H1 (cell line): ENCODE measurements at regions not wholly inside any gene's neighbourhood (a gene's known extent, or its start where the extent isn't known, plus 50 kb on each side); places are given as distances from the start of the nearest gene placed in this dataset.

Source experiments
- CTCF ChIA-PET: fragments of 300-600 bp; sonication (Branson Sonifier 250); formaldehyde crosslinking; loops from one replicate; lab custom pipeline; 2021; ENCODE audit not compliant: partially characterized antibody; lab: Charles Lee
- POLR2A ChIA-PET: fragments of 300-600 bp; sonication (Branson Sonifier 250); formaldehyde crosslinking; loops from one replicate; lab custom pipeline; 2021; ENCODE audit warnings: inconsistent platforms; ENCODE audit not compliant: partially characterized antibody; lab: Charles Lee
- DNase-seq, 2 experiments: peaks; one replicate each; pipeline versions ENCODE4 v3.0.0 to v3.0.0-alpha.2; 2010 to 2022; ENCODE audit warnings: low spot score in 2 of 2, low read depth in 1 of 2, mixed read lengths in 1 of 2
- FAIRE-seq: peaks from 2 replicates; lab custom pipeline; 2011; peaks lifted over from hg19 to GRCh38; lab: Jason Lieb, UNC
- H2AFZ ChIP-seq: 2 replicates; pipeline ENCODE4 v1.8.1; 2012; ENCODE audit warnings: low read length, inconsistent platforms
- H2AK5ac ChIP-seq: 2 replicates; pipeline ENCODE4 v1.6.1; 2013; ENCODE audit warnings: low read depth, low read length
- H2BK120ac ChIP-seq: replicated peaks from 2 replicates; pipeline ENCODE3; 2013; ENCODE audit warnings: low read depth, low read length, inconsistent platforms
- H2BK12ac ChIP-seq: 2 replicates; pipeline ENCODE4 v1.6.1; 2013; ENCODE audit warnings: low read depth, low read length
- H2BK15ac ChIP-seq: 2 replicates; pipeline ENCODE4 v1.6.1; 2013; ENCODE audit warnings: low read length
- H2BK20ac ChIP-seq: 2 replicates; pipeline ENCODE4 v1.6.1; 2013; ENCODE audit warnings: low read length
- H2BK5ac ChIP-seq: 2 replicates; pipeline ENCODE4 v1.6.1; 2013; ENCODE audit warnings: low read depth, low read length
- H3K14ac ChIP-seq: 2 replicates; pipeline ENCODE4 v1.6.1; 2013; ENCODE audit warnings: inconsistent platforms; ENCODE audit not compliant: insufficient read length
- H3K18ac ChIP-seq: 2 replicates; pipeline ENCODE4 v1.6.1; 2013; ENCODE audit warnings: low read length; ENCODE audit errors: extremely low read depth
- H3K23ac ChIP-seq: 2 replicates; pipeline ENCODE4 v1.6.1; 2013; ENCODE audit warnings: inconsistent platforms; ENCODE audit not compliant: insufficient read length
- H3K23me2 ChIP-seq: 2 replicates; pipeline ENCODE4 v1.6.1; 2013; ENCODE audit warnings: low read depth, low read length
- H3K27ac ChIP-seq: 2 replicates; pipeline ENCODE4 v1.6.1; 2011; ENCODE audit warnings: low read depth, low read length, inconsistent platforms
- H3K27me3 ChIP-seq, 4 experiments: replicated peaks in 1 of 4; 1 replicate in 1 of 4; 2 replicates in 3 of 4; pipeline versions ENCODE4 v1.6.1 to v1.8.1; 2011 to 2013; ENCODE audit warnings: low read length in 3 of 4, mild to moderate bottlenecking in 3 of 4, inconsistent platforms in 2 of 4, mixed read lengths in 2 of 4, moderate library complexity in 1 of 4; ENCODE audit not compliant: control insufficient read depth in 3 of 4, insufficient read depth in 3 of 4; ENCODE audit errors: extremely low read depth in 1 of 4
- H3K36me3 ChIP-seq, 4 experiments: 2 replicates each; pipeline versions ENCODE4 v1.6.1 to v1.8.1; 2011 to 2013; ENCODE audit warnings: mild to moderate bottlenecking in 4 of 4, low read length in 3 of 4, moderate library complexity in 2 of 4, control low read depth in 1 of 4, inconsistent platforms in 1 of 4; ENCODE audit not compliant: insufficient read depth in 4 of 4, control insufficient read depth in 2 of 4
- H3K4ac ChIP-seq: replicated peaks from 2 replicates; pipeline ENCODE3; 2013; ENCODE audit warnings: low read length, low read depth, mixed read lengths, inconsistent platforms; ENCODE audit not compliant: insufficient read length
- H3K4me1 ChIP-seq, 4 experiments: replicated peaks in 1 of 4; 1 replicate in 1 of 4; 2 replicates in 3 of 4; pipeline versions ENCODE4 v1.6.1 to v1.8.1; 2011 to 2013; ENCODE audit warnings: low read length in 3 of 4, inconsistent platforms in 2 of 4, mixed read lengths in 1 of 4; ENCODE audit not compliant: insufficient read depth in 4 of 4, control insufficient read depth in 3 of 4
- H3K4me2 ChIP-seq, 2 experiments: 2 replicates each; pipeline versions ENCODE4 v1.6.1 to v1.8.1; 2011 to 2013; ENCODE audit warnings: low read depth in 2 of 2, low read length in 2 of 2, control low read depth in 1 of 2, inconsistent platforms in 1 of 2, mild to moderate bottlenecking in 1 of 2; ENCODE audit not compliant: insufficient read depth in 1 of 2
- H3K4me3 ChIP-seq, 4 experiments: fragments of 200-600, 300-600 bp in 1 of 4; sonication (generic), shearing (Covaris generic), sonication (Bioruptor Twin) in 1 of 4; 2 replicates each; pipeline versions ENCODE4 v1.5.1 to v1.8.1; 2011 to 2016; ENCODE audit warnings: low read length in 4 of 4, low read depth in 3 of 4, control low read depth in 2 of 4, inconsistent platforms in 2 of 4, mild to moderate bottlenecking in 2 of 4, mixed read lengths in 1 of 4, moderate library complexity in 1 of 4; ENCODE audit not compliant: insufficient read depth in 2 of 4; ENCODE audit errors: extremely low read depth in 1 of 4
- H3K56ac ChIP-seq: replicated peaks from 2 replicates; pipeline ENCODE3; 2013; ENCODE audit warnings: low read depth, mild to moderate bottlenecking, mixed read lengths, low read length, inconsistent platforms; ENCODE audit not compliant: insufficient read length
- H3K79me1 ChIP-seq: 2 replicates; pipeline ENCODE4 v1.6.1; 2013; ENCODE audit warnings: low read depth, low read length, control low read depth
- H3K79me2 ChIP-seq, 2 experiments: 2 replicates each; pipeline versions ENCODE4 v1.6.1 to v1.8.1; 2012 to 2013; ENCODE audit warnings: low read length in 2 of 2, mild to moderate bottlenecking in 2 of 2, inconsistent platforms in 1 of 2; ENCODE audit not compliant: insufficient read depth in 2 of 2, control insufficient read depth in 1 of 2
- H3K9ac ChIP-seq, 4 experiments: replicated peaks in 1 of 4; 1 replicate in 1 of 4; 2 replicates in 3 of 4; pipeline versions ENCODE4 v1.6.1 to v1.8.1; 2011 to 2013; ENCODE audit warnings: low read depth in 3 of 4, low read length in 3 of 4, control low read depth in 2 of 4, mild to moderate bottlenecking in 2 of 4, moderate library complexity in 2 of 4, inconsistent platforms in 1 of 4; ENCODE audit errors: extremely low read depth in 1 of 4
- H3K9me3 ChIP-seq, 2 experiments: 2 replicates each; pipeline versions ENCODE4 v1.6.1 to v1.8.1; 2012 to 2013; ENCODE audit warnings: mild to moderate bottlenecking in 2 of 2, moderate library complexity in 2 of 2, control low read depth in 1 of 2, inconsistent platforms in 1 of 2, low read depth in 1 of 2, low read length in 1 of 2, mixed read lengths in 1 of 2; ENCODE audit not compliant: insufficient read depth in 2 of 2
- H4K20me1 ChIP-seq, 2 experiments: replicated peaks in 1 of 2; 2 replicates each; pipeline versions ENCODE3 to v1.8.1; 2011 to 2013; ENCODE audit warnings: inconsistent platforms in 2 of 2, low read length in 2 of 2, mild to moderate bottlenecking in 1 of 2; ENCODE audit not compliant: insufficient read depth in 2 of 2, control insufficient read depth in 1 of 2
- H4K5ac ChIP-seq: 2 replicates; pipeline ENCODE4 v1.6.1; 2013; ENCODE audit warnings: low read length, low read depth, mixed read lengths, inconsistent platforms; ENCODE audit not compliant: insufficient read length
- H4K8ac ChIP-seq: 2 replicates; pipeline ENCODE4 v1.8.0; 2013; ENCODE audit warnings: mild to moderate bottlenecking, moderate library complexity, low read length, inconsistent platforms; ENCODE audit not compliant: insufficient read depth; ENCODE audit errors: extremely low read depth
- H4K91ac ChIP-seq: replicated peaks from 2 replicates; pipeline ENCODE3; 2013; ENCODE audit warnings: low read length, mixed read lengths, inconsistent platforms; ENCODE audit not compliant: insufficient read length
- ATF2 ChIP-seq: IDR thresholded peaks from 2 replicates; pipeline ENCODE4 v1.6.1; 2012; ENCODE audit warnings: low read length, inconsistent platforms
- ATF3 ChIP-seq: IDR thresholded peaks from 2 replicates; pipeline ENCODE4 v1.6.1; 2011; ENCODE audit warnings: low read depth, mild to moderate bottlenecking, low read length; ENCODE audit not compliant: insufficient read depth
- BCL11A ChIP-seq, 2 experiments: IDR thresholded peaks; one replicate each; pipeline ENCODE4 v1.6.1; 2011; ENCODE audit warnings: low read depth in 2 of 2, low read length in 2 of 2, mild to moderate bottlenecking in 2 of 2
- CBX5 ChIP-seq: fragments of 300-800, 300-1000 bp; sonication (generic); IDR thresholded peaks from 2 replicates; pipeline ENCODE4 v1.7.1; 2016; ENCODE audit warnings: antibody characterized with exemption, low read length, low read depth
- EGR1 ChIP-seq: IDR thresholded peaks from 2 replicates; pipeline ENCODE4 v1.6.1; 2011; ENCODE audit warnings: low read depth, low read length, borderline replicate concordance
- JUN ChIP-seq: IDR thresholded peaks from 2 replicates; pipeline ENCODE4 v1.6.1; 2011; ENCODE audit warnings: low read depth, mild to moderate bottlenecking, improper control_type of control experiment, low read length
- KDM5A ChIP-seq: fragments of 200-600 bp; IDR thresholded peaks from 2 replicates; pipeline ENCODE4 v1.7.1; 2012; ENCODE audit warnings: mild to moderate bottlenecking, low read length, inconsistent platforms, mixed read lengths
- MAFK ChIP-seq: IDR thresholded peaks from 2 replicates; pipeline ENCODE4 v1.6.1; 2012; ENCODE audit warnings: low read depth, mild to moderate bottlenecking, improper control_type of control experiment, low read length
- SP4 ChIP-seq: IDR thresholded peaks from 2 replicates; pipeline ENCODE4 v1.6.1; 2012; ENCODE audit warnings: low read length, inconsistent platforms
- WGBS, 2 experiments: shearing (Covaris generic) in 1 of 2; methylation state at CpG; one replicate each; pipeline versions ENCODE4 v1.1.6 to v1.1.7; 2013 to 2015; ENCODE audit warnings: low lambda C conversion rate in 2 of 2, mixed read lengths in 2 of 2, inconsistent platforms in 1 of 2, low coverage in 1 of 2, missing lambda C conversion rate in 1 of 2; ENCODE audit not compliant: insufficient replicate concordance in 2 of 2, insufficient coverage in 1 of 2, insufficient read length in 1 of 2; ENCODE audit errors: extremely low coverage in 1 of 2, missing lambda C conversion rate in 1 of 2; 5-methylcytosine and 5-hydroxymethylcytosine counted together

- DNase-seq = no peak
- no peaks in the 10 kb centered on the region; the same call in 1 of the 2 replicates for H3K23me2 ChIP-seq
- peaks cover 0 to 6% (median 0%) of the 10 kb centered on the region in 4 experiments; a peak in 2 of 7 replicates for H3K4me1 ChIP-seq
- no peak overlapping the region for H4K5ac ChIP-seq
- no peak overlapping the region for H4K8ac ChIP-seq
- POLR2A ChIA-PET = no interaction called here
- H3K14ac ChIP-seq = no peak overlapping the region
- H3K79me2 ChIP-seq = no peaks in the 10 kb centered on the region
- FAIRE-seq = no peak
- no peak overlapping the region for H2BK12ac ChIP-seq
- 86% methylated on average over 2 of the region's 2 CpGs; no CpG with 5 or more reads in 1 of the 2 experiments for WGBS, 2 experiments
- H3K23ac ChIP-seq = no peak overlapping the region
- no peak overlapping the region for H3K9ac ChIP-seq
- H3K27ac ChIP-seq = no peak overlapping the region
- no peak overlapping the region for H2AFZ ChIP-seq
- no peak overlapping the region for H3K4me2 ChIP-seq
- no peaks in the 10 kb centered on the region for H3K36me3 ChIP-seq
- H2BK20ac ChIP-seq = no peak overlapping the region
- TF ChIP-seq MAFK = no peak
- no peak for TF ChIP-seq KDM5A
- no peak for TF ChIP-seq CBX5
- TF ChIP-seq ATF3 = no peak
- TF ChIP-seq ATF2 = no peak
- TF ChIP-seq SP4 = no peak
- no peak for TF ChIP-seq BCL11A (IDR thresholded peaks at IDR 0.05; ENCODE audit: low read depth in 2 of 2, low read length in 2 of 2)
- TF ChIP-seq JUN = no peak
- no peak for TF ChIP-seq EGR1
- no peak overlapping the region for H4K91ac ChIP-seq
- H2AK5ac ChIP-seq = no peak overlapping the region
- H2BK120ac ChIP-seq = no peak overlapping the region
- no peaks in the 10 kb centered on the region for H4K20me1 ChIP-seq
- H3K9me3 ChIP-seq = no peaks in the 10 kb centered on the region; a peak in 1 of 4 replicates
- H3K4me3 ChIP-seq = no peak overlapping the region
- H2BK15ac ChIP-seq = no peak overlapping the region
- H3K56ac ChIP-seq = no peak overlapping the region
- no peaks in the 10 kb centered on the region for H3K79me1 ChIP-seq
- CTCF ChIA-PET = interaction anchor here (1.5 kb wide), 1 partner anchor 239 kb away, joined by 3 read pairs; no protein-coding TSS in a partner anchor
- no peaks in the 10 kb centered on the region for H3K27me3 ChIP-seq
- no peak overlapping the region for H3K4ac ChIP-seq
- no peak overlapping the region for H3K18ac ChIP-seq
- no peak overlapping the region for H2BK5ac ChIP-seq
Observed at GRCh38 chr1:14350197-14350596, 248.3 kb upstream of the KAZN start.
